Stimulated activated CD4-positive, alpha-beta T cell treated with anti-CD3 and anti-CD28 coated beads, Interleukin-15, amount 100 ng/mL, for 24 hours (primary cell): ENCODE measurements at regions not wholly inside any gene's neighbourhood (a gene's known extent, or its start where the extent isn't known, plus 50 kb on each side); places are given as distances from the start of the nearest gene placed in this dataset.
"Not testable (repeated sequence)": the region's sequence is repeated elsewhere in the genome, so short reads cannot be mapped to it uniquely, and the experiment has no call there.

Experiments used
- DNase-seq: peaks from one replicate; pipeline ENCODE4 v3.0.0-alpha.2; 2020

GRCh38 chr3:182294696-182295095 lies 498.6 kb upstream of the ATP11B start:
- no peak for DNase-seq

- DNase-seq = no peak
Observed at GRCh38 chr3:182300266-182300665, 493.0 kb upstream of the ATP11B start.

GRCh38 chr3:182303169-182303568 lies 490.1 kb upstream of the ATP11B start:
- no peak for DNase-seq

GRCh38 chr3:182305881-182306665 lies 487.2 kb upstream of the ATP11B start:
- no peak for DNase-seq

GRCh38 chr3:182308328-182308727 lies 485.0 kb upstream of the ATP11B start:
- DNase-seq = no peak

- DNase-seq = no peak
Observed at GRCh38 chr3:182309120-182309519, 484.2 kb upstream of the ATP11B start.

- DNase-seq = no peak
Observed at GRCh38 chr3:182315313-182315712, 478.0 kb upstream of the ATP11B start.

- DNase-seq = no peak
Observed at GRCh38 chr3:182323126-182323700, 470.1 kb upstream of the ATP11B start.

- DNase-seq = no peak
Observed at GRCh38 chr3:182323898-182324297, 469.4 kb upstream of the ATP11B start.

GRCh38 chr3:182325213-182325950 lies 467.9 kb upstream of the ATP11B start:
- no peak for DNase-seq

- DNase-seq = no peak
Observed at GRCh38 chr3:182327196-182327681, 466.1 kb upstream of the ATP11B start.

GRCh38 chr3:182330646-182331045 lies 462.7 kb upstream of the ATP11B start:
- no peak for DNase-seq

- no peak for DNase-seq
Observed at GRCh38 chr3:182331341-182331740, 462.0 kb upstream of the ATP11B start.

- no peak for DNase-seq
Observed at GRCh38 chr3:182342252-182342651, 451.1 kb upstream of the ATP11B start.

- not testable (repeated sequence) for DNase-seq
Observed at GRCh38 chr3:182344026-182344425, 449.3 kb upstream of the ATP11B start.

- no peak for DNase-seq
Observed at GRCh38 chr3:182349051-182349450, 444.3 kb upstream of the ATP11B start.

GRCh38 chr3:182349951-182350517 lies 443.3 kb upstream of the ATP11B start:
- DNase-seq = no peak

- DNase-seq = no peak
Observed at GRCh38 chr3:182357928-182358327, 435.4 kb upstream of the ATP11B start.

- DNase-seq = no peak
Observed at GRCh38 chr3:182364323-182364722, 429.0 kb upstream of the ATP11B start.

GRCh38 chr3:182364723-182365650 lies 428.3 kb upstream of the ATP11B start:
- no peak for DNase-seq

- DNase-seq = no peak
Observed at GRCh38 chr3:182366746-182367145, 426.6 kb upstream of the ATP11B start.

GRCh38 chr3:182369861-182370260 lies 423.4 kb upstream of the ATP11B start:
- no peak for DNase-seq
